ENCODE measurements at regions not wholly inside any gene's neighbourhood (a gene's known extent, or its start where the extent isn't known, plus 50 kb on each side); places are given as distances from the start of the nearest gene placed in this dataset.

DNA sequence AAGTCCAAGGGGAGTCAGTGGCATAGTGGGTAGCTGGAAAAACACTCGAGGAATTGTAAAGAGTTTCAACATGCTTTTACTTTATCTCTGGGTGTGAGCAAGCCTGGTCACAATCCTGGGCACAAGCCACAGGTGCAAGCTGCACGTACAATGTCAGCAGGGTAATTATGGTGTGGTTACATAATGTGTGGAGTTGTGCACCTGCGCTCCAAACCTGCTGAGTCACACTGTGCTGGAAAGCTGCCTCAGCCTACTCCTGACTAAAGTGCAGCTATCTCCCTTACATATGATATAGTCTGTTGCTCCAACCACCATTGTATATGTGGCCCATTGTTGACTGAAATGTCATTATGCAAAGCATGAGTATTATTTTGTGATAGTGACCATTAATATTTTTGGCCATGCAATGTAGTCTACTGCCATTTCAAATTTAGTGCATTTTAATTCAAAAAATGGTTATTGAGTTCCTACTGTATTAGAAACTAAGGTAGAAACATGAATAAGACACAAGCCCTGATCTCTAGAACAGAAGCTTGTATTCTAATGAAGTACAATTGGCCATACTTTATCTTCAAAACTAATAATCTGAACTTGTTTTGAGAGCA is 160.9 kb upstream of the SLC30A5 start:
- H3K27ac ChIP-seq = no peak overlapping the region
- DNase-seq (ENCODE audit: low read depth, low spot score) = no peak

GRCh38 chr5:68942169-68942568 is 151.6 kb upstream of the SLC30A5 start:
- no peak overlapping the region for H3K27ac ChIP-seq
- no peak for DNase-seq (ENCODE audit: low read depth, low spot score)

- no peak overlapping the region for H3K27ac ChIP-seq
- no peak for DNase-seq (ENCODE audit: low read depth, low spot score)
Observed at GRCh38 chr5:68946728-68947127, 147.1 kb upstream of the SLC30A5 start.

GRCh38 chr5:68947986-68948385 is 145.8 kb upstream of the SLC30A5 start:
- H3K27ac ChIP-seq = no peak overlapping the region
- no peak for DNase-seq (ENCODE audit: low read depth, low spot score)

- DNase-seq (ENCODE audit: low read depth, low spot score) = no peak
- H3K27ac ChIP-seq = no peak overlapping the region
Observed at GRCh38 chr5:68949256-68949655, 144.6 kb upstream of the SLC30A5 start.

GRCh38 chr5:68949711-68950110 is 144.1 kb upstream of the SLC30A5 start:
- no peak for DNase-seq (ENCODE audit: low read depth, low spot score)
- no peak overlapping the region for H3K27ac ChIP-seq

DNA sequence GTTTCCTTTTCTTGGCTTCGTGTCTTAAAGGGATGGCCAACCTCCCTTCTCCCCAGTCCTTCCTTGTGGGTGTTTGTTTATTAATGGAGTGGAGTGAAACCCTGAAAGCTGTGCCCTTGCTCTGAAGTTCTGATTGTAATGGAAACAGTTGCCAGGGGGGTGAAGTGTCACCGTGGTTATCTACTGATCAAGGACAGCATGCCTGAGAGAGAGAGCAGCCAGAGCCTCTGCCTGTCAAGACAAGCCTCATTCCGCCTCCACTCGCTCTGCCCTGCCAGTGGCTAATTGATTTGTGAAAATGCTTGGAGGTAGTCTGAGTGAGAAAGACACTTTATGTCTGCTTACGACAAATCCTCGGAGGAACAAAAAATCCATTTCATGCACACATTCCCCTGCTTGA is 143.7 kb upstream of the SLC30A5 start:
- no peak overlapping the region for H3K27ac ChIP-seq
- DNase-seq (ENCODE audit: low read depth, low spot score) = peak; percentile 60

DNA sequence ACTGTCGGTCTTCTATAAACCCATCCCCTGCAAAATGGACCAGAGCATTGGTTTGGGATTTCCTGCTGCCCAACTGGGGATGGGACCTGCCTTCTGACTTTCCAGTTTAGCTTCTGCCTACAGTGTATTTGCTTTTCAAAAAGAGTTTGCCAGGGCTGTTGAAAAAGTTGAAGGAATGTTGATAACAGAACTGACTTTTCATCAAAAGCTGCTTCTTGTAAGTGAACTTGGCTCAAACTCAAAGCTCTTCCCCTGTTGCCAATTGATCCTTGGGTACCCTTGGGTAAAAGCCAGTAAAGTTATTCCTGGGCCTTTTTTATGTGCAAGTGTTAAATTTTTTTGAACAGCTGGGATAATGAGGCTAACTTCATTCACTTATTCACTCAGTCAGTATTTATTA is 142.9 kb upstream of the SLC30A5 start:
- no peak overlapping the region for H3K27ac ChIP-seq
- DNase-seq (ENCODE audit: low read depth, low spot score) = no peak

GRCh38 chr5:68953231-68953874 is 140.5 kb upstream of the SLC30A5 start:
- H3K27ac ChIP-seq = no peak overlapping the region
- DNase-seq (ENCODE audit: low read depth, low spot score) = no peak

DNA sequence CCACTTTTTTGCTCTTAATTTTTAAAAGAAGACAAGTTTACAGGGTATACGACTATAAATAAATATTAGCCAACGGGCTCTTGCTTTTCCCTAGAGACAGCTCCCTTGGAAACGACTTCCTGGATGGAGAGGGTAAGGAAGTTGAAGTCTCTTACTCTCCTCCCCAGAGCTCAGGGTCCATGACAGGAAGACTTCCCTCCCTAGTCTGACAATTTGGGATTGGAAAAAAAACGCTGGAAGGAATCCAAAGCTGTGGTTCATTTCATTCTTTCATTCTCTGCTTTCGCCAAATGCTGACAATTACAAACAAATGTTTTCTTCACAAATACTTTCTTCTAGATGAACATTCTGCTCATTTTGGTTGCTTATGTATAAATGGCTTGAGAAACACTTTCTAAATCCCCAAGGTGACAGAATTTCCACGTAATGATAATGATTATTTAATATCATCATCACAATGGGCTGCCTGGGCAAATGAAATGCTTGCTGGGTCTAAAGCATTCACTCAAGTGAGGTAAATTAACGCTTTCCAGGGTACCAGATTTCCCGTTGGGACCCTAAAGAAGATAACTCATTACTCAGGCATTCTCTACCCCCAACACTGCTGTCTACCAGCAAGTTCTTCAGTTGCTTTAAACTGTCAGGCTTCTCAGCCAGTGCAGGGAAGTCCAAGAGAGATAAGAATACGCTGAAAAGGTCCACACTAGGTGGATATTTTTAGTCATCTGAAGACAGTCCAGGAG is 139.8 kb upstream of the SLC30A5 start:
- no peak overlapping the region for H3K27ac ChIP-seq
- DNase-seq (ENCODE audit: low read depth, low spot score) = no peak

- no peak for DNase-seq (ENCODE audit: low read depth, low spot score)
- no peak overlapping the region for H3K27ac ChIP-seq
Observed at GRCh38 chr5:68954618-68954910, 139.2 kb upstream of the SLC30A5 start.

DNA sequence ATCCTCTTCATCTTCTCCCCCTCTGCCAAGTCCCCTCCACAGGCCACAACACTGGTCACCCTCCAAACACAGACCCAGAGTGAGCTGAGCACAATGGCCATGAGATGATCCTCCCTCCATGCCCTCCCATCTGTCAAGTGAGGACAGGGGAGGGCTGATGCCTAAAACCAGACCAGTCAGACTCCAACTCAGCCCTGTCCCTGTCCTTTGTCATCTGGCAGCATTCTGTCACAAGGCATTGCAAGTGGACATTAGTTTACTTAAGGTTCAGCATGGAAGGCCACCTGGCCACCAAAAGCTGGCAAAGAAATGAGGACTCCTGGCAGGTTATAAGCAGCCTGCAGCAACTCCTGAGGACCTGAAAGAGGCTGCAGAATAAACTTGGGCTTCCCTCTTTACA is 136.2 kb upstream of the SLC30A5 start:
- no peak for DNase-seq (ENCODE audit: low read depth, low spot score)
- no peak overlapping the region for H3K27ac ChIP-seq

- no peak for DNase-seq (ENCODE audit: low read depth, low spot score)
- no peak overlapping the region for H3K27ac ChIP-seq
Observed at GRCh38 chr5:68958428-68958827, 135.4 kb upstream of the SLC30A5 start.

DNA sequence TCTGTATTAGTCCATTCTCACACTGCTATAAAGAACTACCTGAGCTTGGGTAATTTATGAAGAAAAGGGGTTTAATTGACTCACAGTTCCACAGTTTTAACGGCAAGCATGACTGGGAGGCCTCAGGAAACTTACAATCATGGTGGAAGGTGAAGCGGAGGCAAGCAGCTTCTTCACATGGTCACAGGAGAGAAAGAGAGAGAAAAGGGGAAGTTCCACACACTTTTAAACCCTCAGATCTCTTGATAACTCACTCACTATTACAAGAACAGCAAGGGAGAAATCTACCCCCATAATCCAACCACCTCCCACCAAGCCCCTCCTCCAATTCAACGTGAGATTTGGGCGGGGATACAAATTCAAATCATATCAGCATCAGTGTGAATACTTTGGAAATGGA is 133.4 kb upstream of the SLC30A5 start:
- no peak overlapping the region for H3K27ac ChIP-seq

DNA sequence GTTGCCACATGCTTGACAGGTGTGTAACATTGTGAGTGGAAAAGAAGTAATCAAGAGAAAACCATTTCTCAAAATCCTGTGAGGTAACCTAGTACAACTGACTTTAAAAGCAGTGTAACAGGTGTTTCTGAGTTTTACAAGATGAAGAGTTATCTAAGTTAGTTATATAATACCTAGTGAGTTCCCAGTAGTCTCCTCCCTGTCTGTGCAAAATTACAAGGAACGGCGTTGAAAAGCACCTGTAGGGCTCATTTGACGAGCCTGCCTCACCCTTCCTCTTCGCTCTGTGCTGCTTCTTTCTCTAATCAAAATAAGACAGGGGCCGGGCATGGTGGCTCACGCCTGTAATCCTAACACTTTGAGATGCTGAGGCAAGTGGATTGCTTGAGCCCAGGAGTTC is 132.9 kb upstream of the SLC30A5 start:
- no peak for DNase-seq (ENCODE audit: low read depth, low spot score)
- H3K27ac ChIP-seq = no peak overlapping the region

More for the DNA sequence above, 133.4 kb upstream of the SLC30A5 start:
- DNase-seq (ENCODE audit: low read depth, low spot score) = no peak

- H3K27ac ChIP-seq = no peak overlapping the region
- no peak for DNase-seq (ENCODE audit: low read depth, low spot score)
Observed at GRCh38 chr5:68961762-68962161, 132.1 kb upstream of the SLC30A5 start.

DNA sequence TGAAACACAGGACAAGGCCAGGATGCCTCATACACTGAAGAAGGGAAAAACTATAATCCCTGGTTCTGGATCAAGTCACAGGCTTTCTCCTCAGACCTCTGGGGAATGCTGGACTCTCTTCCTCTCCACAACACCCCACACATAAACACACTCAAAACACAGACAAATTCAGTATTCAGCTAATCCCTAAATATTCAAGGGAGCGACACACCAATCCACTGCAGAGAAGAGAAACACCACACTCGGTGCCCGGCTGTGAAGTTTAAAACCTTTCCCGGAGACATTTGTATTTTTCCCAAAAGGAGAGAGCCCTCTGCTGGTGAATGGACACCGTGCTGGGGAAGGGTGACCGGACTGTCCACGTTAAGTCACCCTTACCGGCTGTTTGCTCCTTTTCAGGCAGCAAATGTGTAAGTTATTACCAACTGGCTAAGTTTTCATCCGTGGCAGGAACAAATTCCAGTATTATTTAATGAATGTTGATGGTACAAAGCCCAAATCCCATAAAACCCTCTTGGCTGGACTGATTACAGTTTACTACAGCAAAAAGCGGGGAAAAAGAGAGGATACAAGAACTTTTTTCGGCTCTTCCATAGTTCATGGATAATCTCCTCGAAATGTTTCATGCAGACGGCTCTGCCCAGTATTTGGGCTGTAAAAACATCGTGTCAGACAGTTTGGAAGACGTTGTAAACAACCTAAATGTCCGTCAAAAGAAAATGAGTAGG is 130.9 kb upstream of the SLC30A5 start:
- DNase-seq (ENCODE audit: low read depth, low spot score) = no peak
- no peak overlapping the region for H3K27ac ChIP-seq

GRCh38 chr5:68964679-68965078 is 129.1 kb upstream of the SLC30A5 start:
- DNase-seq (ENCODE audit: low read depth, low spot score) = no peak
- no peak overlapping the region for H3K27ac ChIP-seq

GRCh38 chr5:68965926-68966325 is 127.9 kb upstream of the SLC30A5 start:
- no peak overlapping the region for H3K27ac ChIP-seq
- DNase-seq (ENCODE audit: low read depth, low spot score) = no peak

DNA sequence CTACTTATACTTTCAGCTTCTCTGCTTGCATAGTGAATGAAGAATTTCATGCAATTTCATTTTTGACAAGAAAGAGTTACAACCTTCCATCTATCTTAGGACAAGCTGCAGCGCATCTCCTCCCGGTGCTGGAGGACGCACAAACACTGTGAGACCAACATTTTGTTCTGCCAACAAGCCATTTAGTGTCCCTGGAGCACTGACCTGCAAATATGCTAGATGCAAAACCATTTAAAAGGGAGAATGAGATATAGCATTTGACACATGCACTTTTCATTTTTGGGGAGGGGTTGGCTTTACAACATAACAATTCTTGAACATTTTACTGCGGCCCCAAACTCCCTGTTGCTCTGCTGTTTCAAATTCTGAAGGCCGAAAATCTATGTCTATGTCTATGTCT is 127.2 kb upstream of the SLC30A5 start:
- no peak overlapping the region for H3K27ac ChIP-seq
- no peak for DNase-seq (ENCODE audit: low read depth, low spot score)

DNA sequence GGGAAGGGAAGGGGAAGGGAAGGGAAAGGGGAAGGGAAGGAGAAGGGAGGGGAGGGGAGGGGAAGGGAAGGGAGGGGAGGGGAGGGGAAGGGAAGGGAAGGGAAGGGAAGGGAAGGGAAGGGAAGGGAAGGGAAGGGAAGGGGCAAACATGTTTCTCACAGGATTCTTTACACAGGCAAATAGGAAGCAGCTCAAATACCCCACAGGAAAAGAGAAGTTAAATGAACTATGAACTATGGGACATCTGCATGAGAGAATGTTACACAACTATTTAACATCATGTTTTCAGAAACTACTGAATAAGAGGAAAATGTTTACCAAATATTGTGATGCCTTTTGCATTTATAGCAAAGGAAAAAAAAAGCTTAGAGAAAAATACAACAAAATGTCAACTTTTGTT is 125.4 kb upstream of the SLC30A5 start:
- H3K27ac ChIP-seq = no peak overlapping the region
- no peak for DNase-seq (ENCODE audit: low read depth, low spot score)
